ACHN (cell line): ENCODE measurements at regions not wholly inside any gene's neighbourhood (a gene's known extent, or its start where the extent isn't known, plus 50 kb on each side); places are given as distances from the start of the nearest gene placed in this dataset.
A peak's percentile ranks its signal among the peaks of the same experiment; 100 is the strongest.

Experiments used
- DNase-seq: peaks from one replicate; pipeline ENCODE4 v3.0.0-alpha.2; 2015
- in situ Hi-C: cut with HindIII; loops from 2 replicates; pipeline ENCODE4 v1.10.0; 2017; ENCODE audit warnings: low sequenced_read_pairs, low pct_ligation_motif_present, low pct_unique_long_range_greater_than_20kb

DNA sequence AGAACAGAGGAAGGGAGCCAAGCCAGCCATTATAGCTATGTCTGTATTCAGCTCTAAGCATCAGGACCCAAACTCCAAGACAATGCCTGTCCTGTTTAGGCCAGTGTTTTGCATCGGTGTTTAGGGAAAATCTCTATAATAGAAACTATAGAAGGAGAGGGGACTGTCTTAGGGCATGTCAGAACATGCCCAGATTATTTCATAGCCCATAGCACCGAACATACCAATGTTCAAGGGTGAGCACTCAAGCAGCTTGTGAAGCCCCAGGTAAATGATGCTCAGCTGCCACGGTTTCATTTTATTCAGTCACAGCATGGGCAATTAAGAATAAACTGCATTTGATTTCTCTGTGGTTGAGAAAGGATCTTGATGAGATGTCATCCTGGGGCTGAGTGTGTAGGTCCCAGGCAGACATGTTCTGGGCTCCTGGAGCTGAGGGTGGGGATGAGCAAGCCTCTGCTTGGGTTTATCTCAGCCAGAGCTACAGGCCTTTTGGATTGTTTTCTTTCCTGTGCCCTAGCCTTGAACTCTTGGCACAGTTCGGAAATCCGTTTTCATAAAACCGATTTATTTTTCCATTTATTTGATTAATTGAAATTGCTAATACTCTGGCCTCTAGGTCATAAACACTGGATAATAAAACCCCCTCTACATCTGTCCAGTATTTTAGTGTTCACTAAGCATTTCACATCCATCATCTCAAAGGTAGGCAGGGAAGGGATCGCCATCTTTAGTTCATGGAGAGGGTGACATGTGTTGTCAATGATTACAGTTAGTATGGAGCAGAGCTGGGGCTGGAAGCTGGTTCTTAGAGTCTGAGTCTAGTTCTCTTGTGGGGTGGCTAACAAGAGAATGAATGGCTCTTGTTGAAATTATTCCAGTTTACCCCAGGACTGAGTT is 290.7 kb upstream of the ASIC2 start:
- no peak for DNase-seq
- in situ Hi-C loops, result no loop called here

DNA sequence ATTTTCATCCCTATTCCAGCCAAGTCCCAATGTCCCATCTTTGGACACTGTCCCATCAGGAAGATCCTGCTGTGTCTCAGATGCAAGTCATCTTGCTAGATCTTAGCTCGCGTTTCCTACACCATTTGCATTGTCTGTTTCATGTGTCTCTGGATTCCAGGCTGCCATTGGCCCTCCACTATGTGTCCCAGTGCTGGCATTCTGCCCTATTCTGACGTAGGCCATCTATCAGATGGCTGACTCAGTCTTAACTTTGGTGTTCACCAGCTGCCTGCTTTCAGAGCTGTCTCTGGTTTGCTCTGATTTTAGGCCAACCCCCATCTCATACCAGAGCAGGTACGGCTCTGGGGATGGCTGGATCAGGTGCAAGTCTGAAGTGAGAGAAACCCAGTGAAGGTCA is 300.9 kb upstream of the ASIC2 start:
- DNase-seq, result no peak

DNA sequence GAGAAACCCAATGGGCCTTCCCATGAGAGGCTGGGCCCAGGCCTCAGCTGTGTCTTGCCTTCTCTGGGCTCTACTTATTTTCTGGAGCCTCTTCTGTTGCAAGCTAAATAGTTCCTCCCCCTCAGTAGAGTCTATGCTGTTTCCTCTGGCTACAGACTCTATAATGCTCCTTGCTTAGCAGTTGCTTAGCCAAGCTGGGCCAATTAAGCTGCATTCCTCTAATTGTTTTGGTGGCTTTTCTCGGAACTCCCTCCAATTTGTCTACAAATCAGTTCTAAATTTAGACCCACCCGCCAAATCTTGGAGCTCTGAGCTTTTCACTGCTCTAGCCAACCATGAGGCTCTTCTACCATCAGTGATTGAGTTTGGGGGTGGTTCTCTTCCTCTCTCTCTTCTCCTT is 302.7 kb upstream of the ASIC2 start:
- in situ Hi-C loops, result no loop called here
- no peak for DNase-seq

More for the DNA sequence above, 300.9 kb upstream of the ASIC2 start:
- in situ Hi-C loops, result no loop called here

DNA sequence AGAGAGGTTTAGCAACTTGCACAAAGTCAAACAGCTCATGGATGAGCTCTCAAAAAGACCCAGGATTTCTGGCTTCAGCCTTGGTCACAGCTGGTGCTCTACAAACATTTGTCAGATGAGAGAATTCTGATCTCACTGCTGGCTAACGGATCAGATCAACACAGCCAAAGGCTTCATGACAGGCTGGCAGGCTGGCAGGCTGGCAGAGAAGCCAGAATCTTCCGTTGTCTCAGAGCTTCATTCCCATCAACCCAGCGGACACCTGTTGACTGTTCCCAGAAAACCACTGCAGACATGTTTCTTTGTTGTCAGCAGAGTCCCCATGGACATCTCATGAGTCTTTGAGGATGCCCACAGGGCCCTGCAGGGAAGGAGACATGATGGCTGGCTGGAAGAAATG is 303.8 kb upstream of the ASIC2 start:
- DNase-seq, result no peak
- in situ Hi-C loops, result no loop called here

DNA sequence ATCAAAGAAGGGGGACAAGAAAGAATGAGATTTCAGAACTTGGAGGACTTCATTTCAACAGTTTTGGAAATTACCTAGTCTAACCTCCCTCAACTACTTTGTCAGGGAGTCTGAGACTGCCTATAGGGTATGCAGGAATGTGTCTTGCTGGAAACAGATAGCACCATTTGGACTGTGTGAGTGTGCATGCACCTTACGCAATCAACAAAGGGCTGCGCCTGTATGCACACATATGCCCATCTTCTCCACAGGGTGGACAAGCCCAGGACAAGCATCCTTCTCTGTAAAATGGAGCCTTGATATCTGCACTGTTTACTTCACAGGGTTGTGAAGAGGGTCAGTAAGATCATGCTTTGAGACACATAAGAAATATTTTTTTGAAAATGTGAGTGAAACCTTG is 305.7 kb upstream of the ASIC2 start:
- DNase-seq, result no peak
- in situ Hi-C loops, result no loop called here

DNA sequence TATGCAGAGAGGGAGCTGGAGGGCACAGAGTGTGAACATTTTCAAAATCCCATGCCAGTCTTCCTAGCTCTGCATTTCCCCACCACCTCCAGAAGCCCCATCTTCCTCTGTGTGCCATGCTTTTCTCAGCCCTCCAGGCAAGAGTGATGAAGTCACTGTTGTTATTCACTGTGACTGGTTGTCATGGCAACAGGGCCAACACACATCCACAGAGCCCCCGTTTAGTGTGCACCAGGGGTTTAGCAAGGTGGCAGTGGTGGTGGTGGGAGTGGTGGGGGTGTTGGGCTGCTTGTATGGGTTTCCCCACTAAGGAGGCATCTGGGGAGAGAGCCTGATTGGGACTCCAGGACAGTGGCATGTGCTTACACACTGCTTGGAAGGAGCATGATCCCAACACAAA is 309.9 kb upstream of the ASIC2 start:
- DNase-seq, result no peak
- in situ Hi-C loops, result no loop called here

DNA sequence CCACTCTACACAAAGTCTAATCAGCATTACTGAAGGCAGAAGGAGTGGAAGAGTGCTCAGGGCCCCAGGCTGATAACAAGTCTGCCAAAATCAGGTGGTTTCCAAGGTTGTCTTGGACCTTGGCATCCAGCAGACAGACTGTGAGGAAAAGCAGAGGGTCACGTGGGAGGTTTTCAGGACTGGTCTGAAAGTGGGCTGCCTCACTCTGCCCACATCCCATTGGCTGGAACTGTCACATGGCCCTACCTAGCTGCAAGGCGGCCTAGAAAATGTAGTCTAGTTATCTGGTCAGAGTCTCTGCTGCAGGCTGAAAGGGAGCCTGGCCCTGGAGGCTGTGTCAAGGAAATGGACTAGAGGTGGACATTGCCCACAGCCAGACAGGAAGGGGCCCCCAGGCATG is 310.7 kb upstream of the ASIC2 start:
- no peak for DNase-seq
- in situ Hi-C loops, result no loop called here

DNA sequence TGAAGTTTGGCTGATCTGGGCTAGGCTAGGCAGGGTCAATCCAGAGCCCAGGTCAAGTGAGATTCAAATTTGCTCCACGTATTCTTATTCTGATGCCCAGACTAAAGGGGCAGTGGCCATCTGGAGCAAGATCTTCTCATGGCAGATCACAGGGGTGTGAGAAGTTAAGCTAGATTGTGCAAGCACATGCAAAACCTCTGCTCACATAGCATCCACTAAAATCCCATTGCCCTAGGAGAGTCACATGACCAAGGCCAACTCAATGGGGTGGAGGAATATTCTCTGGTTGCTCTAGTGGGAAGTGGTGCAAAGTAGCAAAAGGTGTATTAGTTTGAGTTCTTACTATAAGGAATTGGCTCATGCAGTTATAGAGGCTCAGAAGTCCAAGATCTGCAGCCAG is 318.4 kb upstream of the ASIC2 start:
- no peak for DNase-seq
- in situ Hi-C loops, result no loop called here

DNA sequence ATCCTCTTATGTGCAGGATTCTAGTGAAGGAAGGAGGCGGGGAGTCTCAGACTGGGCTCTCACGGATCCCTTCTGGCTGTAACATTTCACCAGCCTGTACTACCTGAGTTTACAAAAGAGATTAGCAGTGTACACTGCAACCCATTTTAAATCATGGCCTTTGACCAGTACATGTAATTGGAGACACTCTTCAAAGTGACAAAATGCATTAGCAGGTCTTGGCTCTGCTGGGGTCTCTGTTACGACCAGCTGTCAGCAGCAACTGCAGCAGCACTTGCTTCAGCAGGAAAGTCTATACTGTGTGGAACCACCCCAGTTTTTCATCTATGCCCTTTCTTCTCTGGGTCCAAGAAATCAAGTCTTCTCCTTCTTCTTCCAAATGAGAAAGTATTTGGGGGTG is 322.8 kb upstream of the ASIC2 start:
- DNase-seq, result no peak
- in situ Hi-C loops, result no loop called here

DNA sequence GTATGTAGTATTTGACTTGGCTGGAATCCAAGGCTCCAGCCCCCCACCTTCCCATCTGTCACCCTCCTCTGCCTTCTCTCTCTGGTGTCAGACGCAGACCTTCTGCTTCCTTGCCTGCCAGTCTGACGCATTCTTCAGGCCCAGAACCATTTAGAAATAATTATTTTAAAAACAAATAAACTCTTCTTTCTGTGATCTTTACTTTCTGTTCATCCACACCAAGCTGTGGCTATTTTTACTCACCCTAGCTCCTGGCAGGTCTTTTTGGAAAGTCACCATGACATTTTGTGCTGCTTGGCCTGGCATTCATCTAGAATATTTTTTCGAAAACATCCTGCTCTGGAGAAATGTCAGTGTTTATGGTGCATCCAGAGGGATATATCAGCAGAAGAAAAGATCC is 330.7 kb upstream of the ASIC2 start:
- in situ Hi-C loops, result no loop called here
- no peak for DNase-seq

DNA sequence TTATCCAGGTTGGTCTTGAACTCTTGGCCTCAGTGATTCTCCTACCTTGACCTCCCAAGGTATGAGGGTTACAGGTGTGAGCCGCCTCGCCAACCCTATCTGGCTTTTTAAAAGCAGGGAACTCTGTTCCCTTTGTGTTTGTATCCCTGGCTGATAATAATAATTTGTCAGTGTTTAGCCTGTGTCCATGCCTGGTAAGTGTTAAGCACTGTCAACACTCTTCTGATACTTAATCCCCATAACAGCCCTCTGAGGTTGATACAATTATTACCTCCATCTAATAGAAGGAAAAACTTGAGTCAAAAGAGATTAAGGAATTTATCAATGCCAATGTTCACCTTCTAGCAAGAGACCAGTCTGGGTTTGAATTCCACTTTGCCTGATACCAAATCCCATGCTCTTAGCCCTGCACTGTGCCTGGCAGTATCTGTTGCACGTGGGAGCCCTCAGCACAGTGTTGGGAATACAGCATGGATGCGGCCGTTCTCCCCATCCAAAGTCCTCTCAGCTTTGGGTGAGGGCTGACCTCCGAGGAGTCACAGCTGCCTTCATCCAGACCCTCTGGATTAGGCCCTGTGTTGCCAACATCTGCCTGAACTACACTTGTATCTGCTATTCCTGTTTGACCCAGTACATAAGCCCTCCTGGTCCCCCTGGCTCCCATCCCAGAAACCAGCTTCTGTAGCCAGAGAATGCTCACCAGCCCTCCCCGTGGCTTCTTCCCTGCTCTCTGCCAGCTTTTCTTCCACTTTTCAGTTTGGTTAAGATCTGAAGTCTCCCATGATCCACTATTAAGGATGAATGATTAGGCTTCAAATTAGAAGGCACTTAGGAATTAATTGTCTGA is 335.6 kb upstream of the ASIC2 start:
- DNase-seq, result no peak
- in situ Hi-C loops, result no loop called here

DNA sequence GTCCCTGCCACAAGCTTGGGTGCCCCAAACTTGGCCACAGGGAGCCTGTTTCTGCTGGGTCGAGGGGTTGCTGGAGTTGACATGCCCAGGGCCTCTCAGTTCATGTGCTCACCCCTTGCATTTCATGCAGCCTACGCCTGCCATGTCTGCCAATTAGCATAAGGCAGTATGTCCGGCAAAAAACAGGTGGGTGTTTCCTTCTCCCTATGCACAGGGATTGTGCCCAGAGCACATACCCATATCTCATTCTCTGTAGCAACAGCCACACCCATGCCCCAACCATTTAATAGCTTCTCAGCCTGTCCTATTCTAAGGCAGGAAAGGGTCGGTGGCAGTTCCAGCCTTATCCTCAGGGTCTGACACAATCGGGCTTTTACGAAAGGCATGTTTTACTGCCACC is 340.4 kb upstream of the ASIC2 start:
- no peak for DNase-seq
- in situ Hi-C loops, result no loop called here

DNA sequence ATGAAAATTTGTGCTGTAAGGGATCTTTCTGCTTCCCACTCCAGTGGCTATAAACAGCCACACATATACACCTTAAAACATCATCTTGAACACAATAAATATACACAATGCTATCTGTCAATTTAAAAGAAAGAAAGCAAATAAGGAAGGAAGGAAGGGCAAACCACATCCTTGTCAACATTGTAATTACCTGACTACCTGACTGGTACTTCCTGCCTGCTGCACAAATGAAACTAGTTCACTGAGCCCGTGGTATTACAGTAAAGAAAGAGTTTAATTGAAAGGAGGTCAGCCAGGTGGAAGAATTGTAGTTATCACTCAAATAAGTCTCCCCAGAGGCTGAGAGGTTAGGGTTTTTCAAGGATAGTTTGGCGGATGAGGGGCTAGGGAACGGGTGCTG is 344.4 kb upstream of the ASIC2 start:
- in situ Hi-C loops, result no loop called here
- no peak for DNase-seq

DNA sequence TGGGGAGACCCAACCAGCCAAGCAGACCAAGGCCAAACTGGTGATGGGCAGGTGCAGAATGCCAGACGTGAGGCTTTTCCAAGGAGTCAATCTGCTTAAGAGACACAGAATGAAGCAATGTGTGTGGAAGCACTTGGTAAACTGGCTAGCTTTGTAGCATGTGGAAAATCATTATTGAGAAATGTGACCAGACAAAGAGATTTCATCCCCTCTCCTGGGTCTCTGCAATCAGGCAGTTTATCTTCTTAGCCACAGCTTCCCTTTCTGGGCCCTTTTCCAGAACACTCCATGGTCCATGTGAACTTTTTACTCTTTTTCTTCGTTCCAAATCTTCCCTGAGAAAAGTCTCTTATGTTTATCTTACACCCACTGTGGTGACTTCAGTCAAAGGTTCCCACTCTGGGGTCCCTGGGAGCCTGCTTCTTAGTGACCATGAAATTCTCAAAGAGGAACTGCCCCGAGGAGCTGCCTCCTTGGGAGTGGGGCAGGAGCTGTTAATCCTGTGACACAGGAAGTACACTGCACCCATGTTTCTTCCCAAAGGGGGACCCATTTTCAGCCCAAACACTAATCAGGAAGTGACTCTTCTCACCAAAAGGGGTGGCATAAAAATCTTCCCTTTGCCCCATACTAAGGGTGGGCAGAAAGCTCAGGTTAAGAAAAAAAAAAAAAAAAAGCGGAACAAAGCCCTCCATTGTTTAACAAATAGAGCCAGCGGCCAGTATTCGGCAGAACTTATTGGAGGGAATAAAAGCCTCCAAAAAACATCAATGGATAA is 346.2 kb upstream of the ASIC2 start:
- DNase-seq, result no peak
- in situ Hi-C loops, result no loop called here

DNA sequence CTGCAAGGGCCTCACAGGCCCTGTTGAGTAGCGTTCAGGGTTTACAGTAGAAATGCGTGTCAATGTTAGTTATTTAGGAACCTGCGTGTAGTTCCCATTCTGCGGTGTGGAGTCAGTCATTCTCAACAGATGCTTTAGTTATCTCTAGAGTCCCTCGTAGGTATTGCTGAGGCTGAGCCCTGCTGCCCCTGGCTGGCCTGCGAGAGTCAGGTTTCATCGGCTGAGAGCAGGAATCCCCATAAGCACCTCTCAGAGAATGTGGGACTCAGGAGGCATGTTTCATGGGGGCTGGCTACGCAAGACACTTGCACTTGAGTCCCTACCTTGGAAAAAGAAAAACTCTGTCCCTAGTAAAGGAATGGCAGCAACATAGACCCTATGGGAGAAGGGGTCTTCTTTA is 347.5 kb upstream of the ASIC2 start:
- no peak for DNase-seq
- in situ Hi-C loops, result no loop called here

DNA sequence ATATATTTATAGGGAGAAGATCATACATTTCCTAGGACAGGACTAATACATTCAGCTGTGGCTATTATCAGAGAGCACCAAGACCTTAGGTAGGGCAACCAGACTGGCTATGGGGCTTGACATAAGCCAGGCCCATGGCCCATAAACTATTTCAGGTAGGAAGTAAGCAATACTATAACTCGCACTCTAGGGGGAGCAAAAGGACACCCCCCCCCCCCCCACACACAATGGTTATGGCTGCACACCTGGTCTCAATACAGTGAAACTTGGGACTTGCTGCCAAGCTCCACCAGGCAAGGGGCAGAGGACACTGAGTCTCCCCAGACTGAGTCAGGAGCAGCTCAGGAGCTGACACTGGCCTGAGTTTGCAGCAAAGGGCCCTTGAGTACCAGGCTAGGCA is 348.9 kb upstream of the ASIC2 start:
- in situ Hi-C loops, result no loop called here
- peak; percentile 9 for DNase-seq

DNA sequence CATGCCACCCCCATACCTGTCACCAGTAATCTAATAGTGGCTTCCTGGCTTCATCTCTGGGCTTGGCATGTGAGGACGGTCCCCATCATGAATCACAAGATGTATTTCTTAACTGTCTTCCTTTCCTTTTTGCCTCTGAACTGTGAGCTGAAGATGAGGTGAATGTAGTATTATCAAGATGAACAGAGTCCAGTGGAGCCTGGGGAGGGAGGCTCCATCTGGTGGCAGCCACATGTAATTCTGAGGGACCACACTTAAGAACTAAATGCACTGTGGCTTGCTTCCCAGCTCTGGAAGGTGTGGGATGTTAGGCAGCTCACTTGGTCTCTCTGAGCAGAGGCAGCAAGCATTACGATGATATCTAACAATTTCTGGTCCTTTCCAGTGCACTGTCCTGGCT is 354.9 kb upstream of the ASIC2 start:
- in situ Hi-C loops, result no loop called here
- DNase-seq, result peak; percentile 25

DNA sequence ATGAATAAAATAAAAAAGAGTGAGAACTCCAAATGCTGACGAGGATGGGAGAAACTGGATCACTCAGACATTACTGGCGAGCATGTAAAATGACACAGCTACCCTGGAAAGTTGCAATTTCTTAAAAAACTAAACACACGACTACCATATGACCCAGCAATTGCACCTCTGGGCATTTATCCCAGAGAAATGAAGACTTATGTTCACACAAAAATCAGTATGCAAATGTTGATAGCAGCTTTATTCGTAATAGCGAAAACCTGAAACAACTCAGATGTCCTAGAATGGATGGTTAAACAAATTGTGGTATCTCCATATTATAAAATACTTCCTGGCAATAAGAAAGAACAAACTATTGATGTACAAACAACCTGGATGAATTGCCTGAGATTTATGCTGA is 357.2 kb upstream of the ASIC2 start:
- in situ Hi-C loops, result no loop called here
- no peak for DNase-seq

DNA sequence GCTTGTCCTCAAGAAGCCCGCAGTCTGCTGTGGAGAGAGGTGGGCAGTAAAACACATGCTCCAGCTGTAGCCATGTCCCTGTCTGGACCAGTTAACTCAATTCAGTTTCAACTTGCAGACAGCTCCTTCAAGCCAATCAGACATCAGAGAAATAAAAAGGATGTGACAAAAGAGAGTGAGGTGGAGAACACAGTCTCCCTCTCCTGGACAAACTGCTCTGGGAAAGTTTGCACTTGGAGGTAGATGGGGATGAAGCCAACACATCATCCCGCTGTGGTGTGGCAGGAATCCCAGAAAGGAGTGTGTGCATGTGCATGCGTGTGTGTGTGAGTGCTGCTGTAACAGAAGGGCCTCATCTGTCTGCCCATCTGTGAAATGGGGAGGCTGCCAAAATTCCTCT is 358.6 kb upstream of the ASIC2 start:
- in situ Hi-C loops, result no loop called here
- DNase-seq, result peak; percentile 19
